ENCODE measurements at regions not wholly inside any gene's neighbourhood (a gene's known extent, or its start where the extent isn't known, plus 50 kb on each side); places are given as distances from the start of the nearest gene placed in this dataset.
"Not testable (repeated sequence)": the region's sequence is repeated elsewhere in the genome, so short reads cannot be mapped to it uniquely, and the experiment has no call there.

- H3K27me3 ChIP-seq = no peaks in the 10 kb centered on the region
- H3K27ac ChIP-seq = no peak overlapping the region
- DNase-seq (ENCODE audit: low spot score) = no peak
- H3K4me3 ChIP-seq = no peak overlapping the region
- H3K36me3 ChIP-seq = no peaks in the 10 kb centered on the region
- H3K9me3 ChIP-seq = no peaks in the 10 kb centered on the region
- H3K4me1 ChIP-seq = no peaks in the 10 kb centered on the region
- no peak for TF ChIP-seq CTCF (IDR thresholded peaks at IDR 0.05)
These were observed 114.7 kb upstream of the RIOK2 start for GRCh38 chr5:97297704-97298091.

- not testable (repeated sequence) for DNase-seq (ENCODE audit: low spot score); H3K4me1 ChIP-seq; H3K9me3 ChIP-seq; H3K27ac ChIP-seq; H3K4me3 ChIP-seq; H3K27me3 ChIP-seq; H3K36me3 ChIP-seq
These were observed 118.1 kb upstream of the RIOK2 start for GRCh38 chr5:97301181-97301580.

- Histone ChIP-seq H3K4me3 (no peak overlapping the region), H3K27ac (no peak overlapping the region), H3K4me1 (no peaks in the 10 kb centered on the region), H3K27me3 (no peaks in the 10 kb centered on the region), H3K36me3 (no peaks in the 10 kb centered on the region), H3K9me3 (peaks cover 0 to 11% of the 10 kb centered on the region in 2 donors)
- no peak for TF ChIP-seq CTCF (IDR thresholded peaks at IDR 0.05)
- DNase-seq (ENCODE audit: low spot score) = no peak
These were observed 155.7 kb upstream of the RIOK2 start for GRCh38 chr5:97338729-97339128.

GRCh38 chr5:97355775-97356174, 172.7 kb upstream of the RIOK2 start:
- no peak overlapping the region for H3K27ac ChIP-seq
- no peak overlapping the region for H3K4me3 ChIP-seq
- no peaks in the 10 kb centered on the region for H3K4me1 ChIP-seq
- peaks cover 0 to 16% of the 10 kb centered on the region in 2 donors for H3K9me3 ChIP-seq
- no peak for DNase-seq (ENCODE audit: low spot score)
- no peak for TF ChIP-seq CTCF (IDR thresholded peaks at IDR 0.05)
- no peaks in the 10 kb centered on the region for H3K36me3 ChIP-seq
- no peaks in the 10 kb centered on the region for H3K27me3 ChIP-seq

GRCh38 chr5:97363577-97363976, 180.5 kb upstream of the RIOK2 start:
- TF ChIP-seq CTCF (IDR thresholded peaks at IDR 0.05) = no peak
- no peaks in the 10 kb centered on the region for H3K36me3 ChIP-seq
- DNase-seq (ENCODE audit: low spot score) = no peak
- H3K9me3 ChIP-seq = peaks cover 0 to 5% of the 10 kb centered on the region in 2 donors
- H3K4me1 ChIP-seq = no peaks in the 10 kb centered on the region
- H3K4me3 ChIP-seq = no peak overlapping the region
- no peaks in the 10 kb centered on the region for H3K27me3 ChIP-seq
- H3K27ac ChIP-seq = no peak overlapping the region

GRCh38 chr5:97364731-97365130, 181.7 kb upstream of the RIOK2 start:
- Histone ChIP-seq H3K36me3 (no peaks in the 10 kb centered on the region), H3K27me3 (no peaks in the 10 kb centered on the region), H3K27ac (no peak overlapping the region), H3K9me3 (peaks cover 0 to 5% of the 10 kb centered on the region in 2 donors), H3K4me1 (no peaks in the 10 kb centered on the region), H3K4me3 (no peak overlapping the region)
- DNase-seq (ENCODE audit: low spot score) = no peak
- no peak for TF ChIP-seq CTCF (IDR thresholded peaks at IDR 0.05)
